ENCODE measurements at regions not wholly inside any gene's neighbourhood (a gene's known extent, or its start where the extent isn't known, plus 50 kb on each side); places are given as distances from the start of the nearest gene placed in this dataset.

GRCh38 chr12:93964936-93965335 lies 183.4 kb upstream of the PLXNC1 start:
- no peak for TF ChIP-seq CTCF (conservative IDR thresholded peaks at IDR 0.05; ENCODE audit: low read length)
- no peak for TF ChIP-seq EZH2phosphoT487 (IDR thresholded peaks at IDR 0.05; ENCODE audit: borderline replicate concordance)

All from Loucy (cell line).